Trophoblast cell (in vitro differentiated cells and primary cell): ENCODE measurements at regions not wholly inside any gene's neighbourhood (a gene's known extent, or its start where the extent isn't known, plus 50 kb on each side); places are given as distances from the start of the nearest gene placed in this dataset.

ENCODE experiments used
- DNase-seq, 2 donors: peaks; one replicate each; pipeline ENCODE4 v3.0.0-alpha.2; 2016
- H2AFZ ChIP-seq: 2 replicates; pipeline ENCODE4 v1.6.1; 2013; ENCODE audit warnings: low read length, moderate library complexity, mild to moderate bottlenecking; ENCODE audit not compliant: insufficient read depth, poor library complexity
- H2AK5ac ChIP-seq: 2 replicates; pipeline ENCODE4 v1.6.1; 2013; ENCODE audit warnings: mild to moderate bottlenecking, low read length
- H2BK120ac ChIP-seq: 2 replicates; pipeline ENCODE4 v1.6.1; 2013; ENCODE audit warnings: low read length, mild to moderate bottlenecking, moderate library complexity; ENCODE audit not compliant: insufficient read depth, poor library complexity
- H2BK12ac ChIP-seq: 2 replicates; pipeline ENCODE4 v1.6.1; 2013; ENCODE audit warnings: mild to moderate bottlenecking, low read length, moderate library complexity
- H2BK5ac ChIP-seq: 2 replicates; pipeline ENCODE4 v1.6.1; 2013; ENCODE audit warnings: low read length, low read depth, moderate library complexity, mild to moderate bottlenecking; ENCODE audit not compliant: poor library complexity
- H3K14ac ChIP-seq: 2 replicates; pipeline ENCODE4 v1.6.1; 2013; ENCODE audit warnings: mild to moderate bottlenecking, low read length
- H3K18ac ChIP-seq: 2 replicates; pipeline ENCODE4 v1.6.1; 2013; ENCODE audit warnings: mild to moderate bottlenecking, low read length
- H3K23ac ChIP-seq: 2 replicates; pipeline ENCODE4 v1.6.1; 2013; ENCODE audit warnings: low read length
- H3K27ac ChIP-seq: 2 replicates; pipeline ENCODE4 v1.5.1; 2013; ENCODE audit warnings: low read depth, mild to moderate bottlenecking, inconsistent platforms, low read length, moderate library complexity
- H3K27me3 ChIP-seq: 2 replicates; pipeline ENCODE4 v1.6.1; 2013; ENCODE audit warnings: inconsistent platforms, mild to moderate bottlenecking, low read length, moderate library complexity; ENCODE audit not compliant: insufficient read depth
- H3K36me3 ChIP-seq, 2 experiments: 1 replicate in 1 of 2; 2 replicates in 1 of 2; pipeline ENCODE4 v1.6.1; 2013; ENCODE audit warnings: low read length in 2 of 2, mild to moderate bottlenecking in 2 of 2, moderate library complexity in 1 of 2; ENCODE audit not compliant: insufficient read depth in 2 of 2, control insufficient read depth in 1 of 2
- H3K4ac ChIP-seq: 2 replicates; pipeline ENCODE4 v1.6.1; 2013; ENCODE audit warnings: low read depth, mild to moderate bottlenecking, low read length, moderate library complexity
- H3K4me1 ChIP-seq, 2 experiments: 1 replicate in 1 of 2; 2 replicates in 1 of 2; pipeline ENCODE4 v1.6.1; 2013; ENCODE audit warnings: low read length in 2 of 2, mild to moderate bottlenecking in 2 of 2, moderate library complexity in 1 of 2; ENCODE audit not compliant: insufficient read depth in 2 of 2, control insufficient read depth in 1 of 2
- H3K4me2 ChIP-seq: 2 replicates; pipeline ENCODE4 v1.6.1; 2013; ENCODE audit warnings: inconsistent platforms, mild to moderate bottlenecking, low read length, moderate library complexity
- H3K4me3 ChIP-seq: 2 replicates; pipeline ENCODE4 v1.5.1; 2013; ENCODE audit warnings: mild to moderate bottlenecking, low read depth, low read length, inconsistent platforms
- H3K79me1 ChIP-seq: one replicate; pipeline ENCODE4 v1.6.1; 2013; ENCODE audit warnings: low read length
- H3K79me2 ChIP-seq: 2 replicates; pipeline ENCODE4 v1.6.1; 2013; ENCODE audit warnings: low read length, mild to moderate bottlenecking; ENCODE audit not compliant: control insufficient read depth, insufficient read depth, poor library complexity
- H3K9ac ChIP-seq: 2 replicates; pipeline ENCODE4 v1.6.1; 2013; ENCODE audit warnings: mild to moderate bottlenecking, low read length
- H3K9me3 ChIP-seq: 2 replicates; pipeline ENCODE4 v1.6.1; 2013; ENCODE audit warnings: low read depth, mild to moderate bottlenecking, control low read depth, inconsistent platforms, low read length; ENCODE audit not compliant: insufficient read depth
- H4K12ac ChIP-seq: 2 replicates; pipeline ENCODE4 v1.6.1; 2013; ENCODE audit warnings: low read depth, mild to moderate bottlenecking, low read length, moderate library complexity
- H4K8ac ChIP-seq: 2 replicates; pipeline ENCODE4 v1.6.1; 2013; ENCODE audit warnings: low read depth, mild to moderate bottlenecking, low read length, moderate library complexity
- H4K91ac ChIP-seq: one replicate; pipeline ENCODE4 v1.6.1; 2013; ENCODE audit warnings: low read depth, mild to moderate bottlenecking, low read length, moderate library complexity
- WGBS: extraction: QIAGEN DNeasy Blood & Tissue Kit; methylation state at CpG from one replicate; pipeline ENCODE4 v1.1.7; 2013; ENCODE audit warnings: missing lambda C conversion rate; ENCODE audit not compliant: insufficient read length, insufficient coverage; ENCODE audit errors: extremely low coverage; 5-methylcytosine and 5-hydroxymethylcytosine counted together

DNA sequence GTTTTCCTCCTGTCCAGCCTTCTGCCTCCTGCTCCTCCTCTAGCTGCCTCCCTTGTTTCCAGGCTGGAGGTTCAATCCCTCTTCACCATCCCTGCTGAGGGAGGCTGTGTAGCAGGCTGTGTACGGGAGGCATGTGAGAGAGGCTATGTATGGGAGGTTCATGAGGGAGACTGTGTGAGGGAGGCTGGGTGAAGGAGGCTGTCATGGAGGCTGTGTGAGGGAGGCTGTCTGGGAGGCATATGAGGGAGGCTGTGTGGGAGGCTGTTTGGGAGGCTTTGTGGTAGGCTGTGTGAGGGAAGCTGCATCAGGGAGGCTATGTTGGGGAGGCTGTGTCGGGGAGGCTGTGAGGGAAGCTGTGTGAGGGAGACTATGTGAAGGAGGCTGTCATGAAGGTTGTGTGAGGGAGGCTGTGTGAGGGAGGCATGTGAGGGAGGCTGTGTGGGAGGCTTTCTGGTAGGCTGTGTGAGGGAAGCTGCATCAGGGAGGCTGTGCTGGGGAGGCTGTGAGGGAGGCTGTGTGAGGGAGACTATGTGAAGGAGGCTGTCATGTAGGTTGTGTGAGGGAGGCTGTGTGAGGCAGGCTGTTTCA lies 123.7 kb upstream of the RNF32 start:
- Histone ChIP-seq H2AK5ac (no peak overlapping the region), H3K36me3 (no peaks in the 10 kb centered on the region), H2BK5ac (no peak overlapping the region), H4K91ac (no peak overlapping the region), H2BK120ac (no peak overlapping the region), H3K4me3 (no peak overlapping the region), H3K4me1 (no peaks in the 10 kb centered on the region), H3K27ac (no peak overlapping the region), H4K12ac (no peak overlapping the region), H3K4me2 (no peak overlapping the region), H3K23ac (no peak overlapping the region), H3K14ac (no peak overlapping the region), H4K8ac (no peak overlapping the region), H3K27me3 (no peaks in the 10 kb centered on the region), H3K79me2 (no peaks in the 10 kb centered on the region), H2BK12ac (no peak overlapping the region), H2AFZ (no peak overlapping the region), H3K9ac (no peak overlapping the region), H3K79me1 (no peaks in the 10 kb centered on the region), H3K9me3 (peaks cover 7% of the 10 kb centered on the region), H3K4ac (no peak overlapping the region), H3K18ac (no peak overlapping the region)
- WGBS: no CpG with 5 or more reads among the region's 2 CpGs
- DNase-seq: no peak

DNA sequence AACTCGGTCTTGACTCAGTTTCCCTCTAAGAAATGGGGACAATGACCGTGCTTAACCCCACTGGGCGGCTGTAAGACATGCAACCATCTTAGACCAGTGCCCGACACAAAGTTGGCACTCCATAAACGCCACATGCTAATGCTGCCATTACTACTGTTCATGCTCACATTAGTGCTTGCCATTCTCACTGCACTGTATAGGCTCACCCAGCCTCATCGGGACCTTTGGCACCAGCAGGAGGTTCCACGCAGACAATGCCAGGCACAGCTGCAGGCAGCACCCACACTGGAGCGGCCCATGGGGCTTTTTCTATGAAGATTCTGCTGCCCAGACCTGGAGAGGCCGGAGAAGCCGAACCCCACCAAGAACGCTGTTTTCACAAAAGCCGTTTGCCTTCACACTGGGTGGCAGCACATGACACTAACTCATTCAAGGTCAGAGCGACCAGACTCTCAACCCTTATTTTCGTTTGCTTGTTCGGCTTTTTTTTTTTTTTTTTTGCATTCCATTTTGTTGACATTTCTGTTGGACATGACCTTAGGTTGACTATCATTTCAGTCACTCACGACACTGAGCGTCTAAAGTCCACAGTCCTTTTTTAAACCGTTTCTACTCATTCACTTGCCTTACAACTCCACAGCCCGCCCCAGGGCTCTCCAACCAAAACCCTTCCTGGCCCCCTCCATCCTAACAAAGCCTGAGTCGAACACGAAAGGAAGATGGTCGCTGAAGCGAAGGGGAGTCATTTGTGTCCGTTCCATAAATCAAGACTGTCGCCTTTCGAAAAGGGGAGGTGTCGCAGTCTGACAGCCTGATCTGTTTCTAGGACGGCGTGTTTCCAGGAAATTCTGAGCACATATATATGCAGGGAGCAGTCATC lies 124.4 kb upstream of the RNF32 start:
- no CpG with 5 or more reads among the region's 29 CpGs for WGBS
- H3K4me2 ChIP-seq: no peak overlapping the region

GRCh38 chr7:156514851-156515250 lies 125.7 kb upstream of the RNF32 start:
- no peaks in the 10 kb centered on the region for H3K79me2 ChIP-seq
- no peak overlapping the region for H3K27ac ChIP-seq
- no peaks in the 10 kb centered on the region for H3K79me1 ChIP-seq
- H2AK5ac ChIP-seq: no peak overlapping the region
- H3K4me3 ChIP-seq: no peak overlapping the region
- no peak overlapping the region for H4K91ac ChIP-seq
- H3K4ac ChIP-seq: no peak overlapping the region
- no peak overlapping the region for H3K14ac ChIP-seq
- H2AFZ ChIP-seq: no peak overlapping the region
- H2BK12ac ChIP-seq: no peak overlapping the region
- no peak overlapping the region for H3K4me2 ChIP-seq
- no peak overlapping the region for H2BK5ac ChIP-seq
- H4K12ac ChIP-seq: no peak overlapping the region
- H3K23ac ChIP-seq: no peak overlapping the region
- no peaks in the 10 kb centered on the region for H3K4me1 ChIP-seq
- H3K27me3 ChIP-seq: no peaks in the 10 kb centered on the region
- no peaks in the 10 kb centered on the region for H3K36me3 ChIP-seq
- H3K9me3 ChIP-seq: peaks cover 7% of the 10 kb centered on the region
- no peak overlapping the region for H4K8ac ChIP-seq
- no CpG with 5 or more reads among the region's 7 CpGs for WGBS
- H2BK120ac ChIP-seq: no peak overlapping the region
- no peak for DNase-seq
- no peak overlapping the region for H3K18ac ChIP-seq
- H3K9ac ChIP-seq: no peak overlapping the region

More for the DNA sequence above, 124.4 kb upstream of the RNF32 start:
- H3K18ac ChIP-seq: no peak overlapping the region
- no peak overlapping the region for H4K12ac ChIP-seq
- no peak overlapping the region for H3K23ac ChIP-seq
- H3K14ac ChIP-seq: no peak overlapping the region
- DNase-seq: peak in 1 of 2 donors; percentile 1
- H2BK120ac ChIP-seq: no peak overlapping the region
- no peak overlapping the region for H4K8ac ChIP-seq
- no peak overlapping the region for H2AK5ac ChIP-seq
- H2AFZ ChIP-seq: no peak overlapping the region
- no peak overlapping the region for H3K4ac ChIP-seq
- H3K79me2 ChIP-seq: no peaks in the 10 kb centered on the region
- H3K9ac ChIP-seq: no peak overlapping the region
- peak overlapping the region; percentile 37 for H3K4me3 ChIP-seq
- H3K27me3 ChIP-seq: no peaks in the 10 kb centered on the region
- no peaks in the 10 kb centered on the region for H3K4me1 ChIP-seq
- no peak overlapping the region for H2BK5ac ChIP-seq
- H3K36me3 ChIP-seq: no peaks in the 10 kb centered on the region
- no peak overlapping the region for H3K27ac ChIP-seq
- no peak overlapping the region for H4K91ac ChIP-seq
- peaks cover 7% of the 10 kb centered on the region for H3K9me3 ChIP-seq
- no peak overlapping the region for H2BK12ac ChIP-seq
- H3K79me1 ChIP-seq: no peaks in the 10 kb centered on the region

DNA sequence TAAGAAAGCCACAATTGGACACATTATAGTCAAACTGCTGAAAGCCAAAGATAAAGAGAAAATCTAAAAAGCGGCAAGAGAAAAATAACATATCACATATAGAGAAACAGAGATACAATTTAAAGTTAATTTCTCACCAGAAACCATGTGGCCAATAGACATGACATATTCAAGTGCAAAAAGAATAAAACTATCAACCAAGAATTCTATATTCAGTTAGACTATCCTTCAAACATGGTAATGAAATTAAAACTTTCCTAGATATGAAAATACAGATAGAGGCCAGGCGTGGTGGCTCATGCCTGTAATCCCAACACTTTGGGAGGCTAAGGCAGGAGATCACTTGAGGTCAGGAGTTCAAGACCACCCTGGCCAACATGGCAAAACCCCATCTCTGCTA lies 129.1 kb upstream of the RNF32 start:
- Histone ChIP-seq H3K4ac (no peak overlapping the region), H4K91ac (no peak overlapping the region), H4K12ac (no peak overlapping the region), H3K4me2 (no peak overlapping the region), H3K27me3 (no peaks in the 10 kb centered on the region), H2AK5ac (no peak overlapping the region), H3K9me3 (peaks cover 4% of the 10 kb centered on the region), H3K18ac (no peak overlapping the region), H4K8ac (no peak overlapping the region), H2BK12ac (no peak overlapping the region), H3K4me1 (no peaks in the 10 kb centered on the region), H3K79me2 (no peaks in the 10 kb centered on the region), H2BK5ac (no peak overlapping the region), H3K4me3 (no peak overlapping the region), H3K36me3 (no peaks in the 10 kb centered on the region), H3K79me1 (no peaks in the 10 kb centered on the region), H3K14ac (no peak overlapping the region), H3K9ac (no peak overlapping the region), H3K27ac (no peak overlapping the region), H2BK120ac (no peak overlapping the region), H3K23ac (no peak overlapping the region), H2AFZ (no peak overlapping the region)
- DNase-seq: no peak
- no CpG with 5 or more reads among the region's 2 CpGs for WGBS
